K562 (cell line): ENCODE measurements at regions not wholly inside any gene's neighbourhood (a gene's known extent, or its start where the extent isn't known, plus 50 kb on each side); places are given as distances from the start of the nearest gene placed in this dataset.

ENCODE experiments used
- ATAC-seq: fragments of 200-7000 bp; cut with Tn5 transposase; 3 replicates; pipeline ENCODE4 v1.9.1; 2020; ENCODE audit warnings: moderate library complexity
- BruUV-seq: library from RNA; stranded (reverse); fragments of 400-500 nt; replicated peaks from 2 replicates; lab custom pipeline; 2021; lab: Mats Ljungman, UMichigan
- CTCF ChIA-PET: fragments of 300-600 bp; formaldehyde crosslinking; extraction: SDS; loops from one replicate; lab custom pipeline; 2021; ENCODE audit warnings: low intra/inter-chr PET ratio; lab: Yijun Ruan, JAX
- POLR2A ChIA-PET: fragments of 300-600, 350-650 bp; sonication (Branson Sonifier 250); formaldehyde crosslinking; extraction: SDS; loops from one replicate; lab custom pipeline; 2021; ENCODE audit warnings: antibody characterized with exemption, inconsistent platforms; lab: Yijun Ruan, JAX
- DNase-seq, 4 experiments: peaks; one replicate each; pipeline versions ENCODE4 v3.0.0 to v3.0.0-alpha.2; 2011 to 2018; ENCODE audit warnings: low spot score in 3 of 4, mixed read lengths in 3 of 4; ENCODE audit errors: extremely low read depth in 1 of 4
- FAIRE-seq: peaks from 2 replicates; lab custom pipeline; 2011; peaks lifted over from hg19 to GRCh38; lab: Jason Lieb, UNC
- H2AFZ ChIP-seq: 2 replicates; pipeline ENCODE4 v1.6.0; 2011; ENCODE audit warnings: low read depth, low read length, control low read depth, inconsistent platforms
- H3K27ac ChIP-seq: fragments of 200-600 bp; 3 replicates; pipeline ENCODE4 v1.8.0; 2011; ENCODE audit warnings: low read depth, mild to moderate bottlenecking, control low read depth, inconsistent platforms, low read length, moderate library complexity, mixed read lengths; ENCODE audit errors: extremely low read depth
- H3K27me3 ChIP-seq, 2 experiments: fragments of 300-600 bp in 1 of 2; 2 replicates in 1 of 2; 3 replicates in 1 of 2; pipeline versions ENCODE4 v1.6.0 to v1.8.0; 2011; ENCODE audit warnings: inconsistent platforms in 2 of 2, low read length in 2 of 2, mild to moderate bottlenecking in 1 of 2, mixed read lengths in 1 of 2, moderate library complexity in 1 of 2; ENCODE audit not compliant: control insufficient read depth in 2 of 2, insufficient read depth in 2 of 2
- H3K36me3 ChIP-seq: fragments of 300-600 bp; 3 replicates; pipeline ENCODE4 v1.8.0; 2011; ENCODE audit warnings: mild to moderate bottlenecking, low read length, inconsistent platforms; ENCODE audit not compliant: control insufficient read depth, insufficient read depth
- H3K4me1 ChIP-seq, 2 experiments: fragments of 200-600 bp in 1 of 2; replicated peaks in 1 of 2; 2 replicates in 1 of 2; 3 replicates in 1 of 2; pipeline versions ENCODE4 v1.5.1 to v1.8.0; 2011; ENCODE audit warnings: inconsistent platforms in 2 of 2, low read length in 2 of 2, mild to moderate bottlenecking in 1 of 2, mixed read lengths in 1 of 2, moderate library complexity in 1 of 2; ENCODE audit not compliant: control insufficient read depth in 2 of 2, insufficient read depth in 2 of 2
- H3K4me2 ChIP-seq: 2 replicates; pipeline ENCODE4 v1.6.1; 2011; ENCODE audit warnings: low read length, control low read depth, inconsistent platforms, mixed read lengths; ENCODE audit not compliant: insufficient read depth
- H3K4me3 ChIP-seq: fragments of 200-600 bp; sonication (generic), shearing (Covaris generic); 2 replicates; pipeline ENCODE4 v1.5.1; 2016; ENCODE audit warnings: control low read depth, inconsistent platforms
- H3K79me2 ChIP-seq: fragments of 200-600 bp; 3 replicates; pipeline ENCODE4 v1.8.0; 2011; ENCODE audit warnings: low read length, inconsistent platforms; ENCODE audit not compliant: control insufficient read depth, insufficient read depth
- H3K9ac ChIP-seq, 2 experiments: 2 replicates each; pipeline versions ENCODE4 v1.6.0 to v1.6.1; 2011; ENCODE audit warnings: low read depth in 2 of 2, low read length in 2 of 2, control low read depth in 1 of 2, inconsistent platforms in 1 of 2, mild to moderate bottlenecking in 1 of 2, mixed read lengths in 1 of 2; ENCODE audit not compliant: insufficient read depth in 1 of 2
- H3K9me1 ChIP-seq: one replicate; pipeline ENCODE4 v1.6.0; 2011; ENCODE audit warnings: inconsistent platforms, mild to moderate bottlenecking, low read length, moderate library complexity; ENCODE audit not compliant: control insufficient read depth, insufficient read depth
- H3K9me3 ChIP-seq: replicated peaks from 2 replicates; pipeline ENCODE4 v1.5.1; 2011; ENCODE audit warnings: low read depth, low read length, inconsistent platforms; ENCODE audit not compliant: control insufficient read depth, insufficient read depth
- H4K20me1 ChIP-seq: replicated peaks from 2 replicates; pipeline ENCODE4 v1.6.1; 2011; ENCODE audit warnings: low read length, inconsistent platforms, mixed read lengths; ENCODE audit not compliant: control insufficient read depth, insufficient read depth
- ZNF311 ChIP-seq: fragments of 250-450 bp; sonication (Bioruptor Pico); IDR thresholded peaks from 2 replicates; pipeline ENCODE4 v1.4.0; 2020; ENCODE audit warnings: mild to moderate bottlenecking, moderate library complexity
- ZNF57 ChIP-seq: fragments of 450-650 bp; formaldehyde crosslinking; IDR thresholded peaks from 2 replicates; pipeline ENCODE4 v1.4.0; 2020; ENCODE audit warnings: mild to moderate bottlenecking, moderate library complexity
- ZNF764 ChIP-seq: fragments of 250-450 bp; sonication (Bioruptor Pico); IDR thresholded peaks from 2 replicates; pipeline ENCODE4 v1.4.0; 2020; ENCODE audit warnings: low read depth, mild to moderate bottlenecking, moderate library complexity
- ZSCAN29 ChIP-seq: fragments of 450-650 bp; IDR thresholded peaks from 2 replicates; pipeline ENCODE4 v1.6.1; 2017
- WGBS: fragments of 100-300 bp; shearing (Covaris generic); methylation state at CpG from one replicate; pipeline ENCODE4 v1.1.6; 2016; ENCODE audit warnings: low coverage, mixed read lengths; ENCODE audit not compliant: insufficient coverage; ENCODE audit errors: missing lambda C conversion rate; 5-methylcytosine and 5-hydroxymethylcytosine counted together
- in situ Hi-C: fragments of 300-500 bp; cut with MboI; formaldehyde crosslinking; loops from 4 replicates; pipeline ENCODE4 v1.15.0; 2018; ENCODE audit warnings: inconsistent platforms, mixed read lengths
- intact Hi-C: fragments of 100-400 bp; cut with micrococcal nuclease; formaldehyde crosslinking; loops from 2 replicates; pipeline ENCODE4 v1.14.2; 2022
- TF ChIP-seq, protein P1 (sequence below): fragments of 450-650 bp; conservative IDR thresholded peaks from 2 replicates; pipeline ENCODE4 v1.6.1; 2016; ENCODE audit warnings: missing genetic modification characterization, low read depth, mild to moderate bottlenecking, control low read depth, missing compliant biosample characterization
- TF ChIP-seq, protein P2 (sequence below): sonication (generic); formaldehyde crosslinking; IDR thresholded peaks from 2 replicates; pipeline ENCODE4 v1.8.0; 2023; ENCODE audit warnings: mild to moderate bottlenecking, missing genetic modification reagents

DNA sequence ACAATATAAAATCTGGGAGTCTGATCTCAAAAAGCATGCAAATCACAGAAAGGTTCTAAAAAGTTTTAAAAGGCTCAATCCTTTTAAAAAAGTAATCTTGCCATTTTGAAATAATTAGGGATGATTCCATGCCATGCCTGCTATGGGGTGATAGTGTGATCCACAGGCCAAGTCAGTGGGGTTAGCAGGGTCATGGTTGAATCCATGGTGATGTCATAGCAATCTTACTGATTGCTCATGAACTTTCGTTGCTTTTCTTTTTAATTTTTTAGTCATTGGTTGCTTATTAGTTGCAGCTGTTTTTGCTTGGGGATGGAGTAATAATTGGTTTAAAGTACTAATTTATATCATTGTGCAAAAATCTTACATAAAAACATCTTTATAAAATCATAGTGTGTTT is 485.0 kb downstream of the ENC1 start:
- ChIA-PET CTCF (no interaction called here), POLR2A (no interaction called here)
- FAIRE-seq (no peak), ATAC-seq (no peak), DNase-seq (no peak)
- no peak overlapping the region for H3K27ac ChIP-seq
- TF ChIP-seq ZNF57 (CRISPR knock-in tag) (no peak), ZSCAN29 (no peak), ZNF764 (no peak), ZNF311 (CRISPR knock-in tag) (no peak)
- TF ChIP-seq, protein P1, sequence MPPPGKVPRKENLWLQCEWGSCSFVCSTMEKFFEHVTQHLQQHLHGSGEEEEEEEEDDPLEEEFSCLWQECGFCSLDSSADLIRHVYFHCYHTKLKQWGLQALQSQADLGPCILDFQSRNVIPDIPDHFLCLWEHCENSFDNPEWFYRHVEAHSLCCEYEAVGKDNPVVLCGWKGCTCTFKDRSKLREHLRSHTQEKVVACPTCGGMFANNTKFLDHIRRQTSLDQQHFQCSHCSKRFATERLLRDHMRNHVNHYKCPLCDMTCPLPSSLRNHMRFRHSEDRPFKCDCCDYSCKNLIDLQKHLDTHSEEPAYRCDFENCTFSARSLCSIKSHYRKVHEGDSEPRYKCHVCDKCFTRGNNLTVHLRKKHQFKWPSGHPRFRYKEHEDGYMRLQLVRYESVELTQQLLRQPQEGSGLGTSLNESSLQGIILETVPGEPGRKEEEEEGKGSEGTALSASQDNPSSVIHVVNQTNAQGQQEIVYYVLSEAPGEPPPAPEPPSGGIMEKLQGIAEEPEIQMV (tag) = no peak
- TF ChIP-seq, protein P2, sequence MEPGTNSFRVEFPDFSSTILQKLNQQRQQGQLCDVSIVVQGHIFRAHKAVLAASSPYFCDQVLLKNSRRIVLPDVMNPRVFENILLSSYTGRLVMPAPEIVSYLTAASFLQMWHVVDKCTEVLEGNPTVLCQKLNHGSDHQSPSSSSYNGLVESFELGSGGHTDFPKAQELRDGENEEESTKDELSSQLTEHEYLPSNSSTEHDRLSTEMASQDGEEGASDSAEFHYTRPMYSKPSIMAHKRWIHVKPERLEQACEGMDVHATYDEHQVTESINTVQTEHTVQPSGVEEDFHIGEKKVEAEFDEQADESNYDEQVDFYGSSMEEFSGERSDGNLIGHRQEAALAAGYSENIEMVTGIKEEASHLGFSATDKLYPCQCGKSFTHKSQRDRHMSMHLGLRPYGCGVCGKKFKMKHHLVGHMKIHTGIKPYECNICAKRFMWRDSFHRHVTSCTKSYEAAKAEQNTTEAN = no peak
- WGBS = 0% methylated on average over 1 of the region's 1 CpG
- in situ Hi-C loops (no loop called here), intact Hi-C loops (no loop called here)
- H3K9me3 ChIP-seq = no peaks in the 10 kb centered on the region
- no peaks in the 10 kb centered on the region for H3K9me1 ChIP-seq
- H3K9ac ChIP-seq = no peak overlapping the region
- no peak overlapping the region for H2AFZ ChIP-seq
- no peaks in the 10 kb centered on the region for H3K4me1 ChIP-seq
- no peaks in the 10 kb centered on the region for H3K36me3 ChIP-seq
- no peaks in the 10 kb centered on the region for H3K79me2 ChIP-seq
- H3K4me3 ChIP-seq = no peak overlapping the region
- H3K27me3 ChIP-seq = no peaks in the 10 kb centered on the region
- H3K4me2 ChIP-seq = no peak overlapping the region
- no peaks in the 10 kb centered on the region; the same call in 1 of the 2 replicates for H4K20me1 ChIP-seq
- BruUV-seq = no TSS peak
